Testis (tissue), 2 donors: ENCODE measurements at regions not wholly inside any gene's neighbourhood (a gene's known extent, or its start where the extent isn't known, plus 50 kb on each side); places are given as distances from the start of the nearest gene placed in this dataset.
"Not testable (repeated sequence)": the region's sequence is repeated elsewhere in the genome, so short reads cannot be mapped to it uniquely, and the experiment has no call there.

Experiments used
- POLR2A ChIP-seq: fragments of 450-650 bp; IDR thresholded peaks from one replicate; pipeline ENCODE4 v1.6.1; 2017; ENCODE audit warnings: antibody characterized with exemption, mild to moderate bottlenecking, moderate library complexity
- TF ChIP-seq, protein P1 (sequence below), 3 experiments: fragments of 450-650 bp in 2 of 3; fragments of 200-600 bp in 1 of 3; sonication (generic) in 1 of 3; IDR thresholded peaks; one replicate each; pipeline ENCODE4 v1.5.1; 2016 to 2019; ENCODE audit warnings: antibody characterized with exemption in 3 of 3, mild to moderate bottlenecking in 2 of 3, moderate library complexity in 1 of 3

DNA sequence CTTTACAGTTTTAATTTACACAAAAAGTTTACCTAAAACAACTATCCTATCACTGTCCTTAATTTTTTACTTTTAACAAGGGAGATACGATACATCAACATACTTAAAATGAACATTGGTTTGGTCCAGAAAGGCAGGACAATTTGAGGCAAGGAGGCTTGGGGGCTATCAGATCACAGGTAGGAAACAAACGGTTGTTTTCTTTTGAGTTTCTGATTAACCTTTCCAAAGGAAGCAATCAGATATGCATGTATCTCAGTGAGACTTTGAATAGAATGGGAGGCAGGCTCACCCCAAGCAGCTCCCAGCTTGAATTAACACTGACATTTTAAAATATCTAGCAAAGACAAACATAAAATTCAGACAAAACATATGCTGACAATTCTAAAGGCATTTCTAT, 326.6 kb downstream of the NEK10 start:
- TF ChIP-seq, protein P1, sequence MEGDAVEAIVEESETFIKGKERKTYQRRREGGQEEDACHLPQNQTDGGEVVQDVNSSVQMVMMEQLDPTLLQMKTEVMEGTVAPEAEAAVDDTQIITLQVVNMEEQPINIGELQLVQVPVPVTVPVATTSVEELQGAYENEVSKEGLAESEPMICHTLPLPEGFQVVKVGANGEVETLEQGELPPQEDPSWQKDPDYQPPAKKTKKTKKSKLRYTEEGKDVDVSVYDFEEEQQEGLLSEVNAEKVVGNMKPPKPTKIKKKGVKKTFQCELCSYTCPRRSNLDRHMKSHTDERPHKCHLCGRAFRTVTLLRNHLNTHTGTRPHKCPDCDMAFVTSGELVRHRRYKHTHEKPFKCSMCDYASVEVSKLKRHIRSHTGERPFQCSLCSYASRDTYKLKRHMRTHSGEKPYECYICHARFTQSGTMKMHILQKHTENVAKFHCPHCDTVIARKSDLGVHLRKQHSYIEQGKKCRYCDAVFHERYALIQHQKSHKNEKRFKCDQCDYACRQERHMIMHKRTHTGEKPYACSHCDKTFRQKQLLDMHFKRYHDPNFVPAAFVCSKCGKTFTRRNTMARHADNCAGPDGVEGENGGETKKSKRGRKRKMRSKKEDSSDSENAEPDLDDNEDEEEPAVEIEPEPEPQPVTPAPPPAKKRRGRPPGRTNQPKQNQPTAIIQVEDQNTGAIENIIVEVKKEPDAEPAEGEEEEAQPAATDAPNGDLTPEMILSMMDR (IDR thresholded peaks at IDR 0.05): not testable (repeated sequence)
- TF ChIP-seq POLR2A: not testable (repeated sequence)
